Nephron (organoid): ENCODE measurements at regions not wholly inside any gene's neighbourhood (a gene's known extent, or its start where the extent isn't known, plus 50 kb on each side); places are given as distances from the start of the nearest gene placed in this dataset.
"Not testable (repeated sequence)": the region's sequence is repeated elsewhere in the genome, so short reads cannot be mapped to it uniquely, and the experiment has no call there.

Experiments
- H3K27ac Mint-ChIP-seq, 3 experiments: 2 replicates each; pipeline ENCODE4 v1.8.0; 2020; ENCODE audit warnings: mixed read lengths in 3 of 3, mild to moderate bottlenecking in 2 of 3, moderate library complexity in 1 of 3
- H3K27me3 Mint-ChIP-seq: 2 replicates; pipeline ENCODE4 v1.8.0; 2021; ENCODE audit warnings: low read depth, mild to moderate bottlenecking, moderate library complexity, mixed read lengths
- H3K36me3 Mint-ChIP-seq: 2 replicates; pipeline ENCODE4 v1.8.0; 2020; ENCODE audit warnings: low read depth, mixed read lengths
- H3K4me1 Mint-ChIP-seq: 2 replicates; pipeline ENCODE4 v1.8.0; 2020; ENCODE audit warnings: mixed read lengths
- H3K4me3 Mint-ChIP-seq, 3 experiments: 2 replicates each; pipeline ENCODE4 v1.8.0; 2020; ENCODE audit warnings: mild to moderate bottlenecking in 3 of 3, mixed read lengths in 3 of 3, moderate library complexity in 2 of 3
- H3K9me3 Mint-ChIP-seq: 2 replicates; pipeline ENCODE4 v1.8.0; 2020; ENCODE audit warnings: mixed read lengths
- CTCF ChIP-seq, 3 experiments: fragments of 200-600 bp; sonication (generic); IDR thresholded peaks; one replicate each; pipeline ENCODE4 v1.5.0; 2021; ENCODE audit warnings: antibody characterized with exemption in 3 of 3; ENCODE audit not compliant: unreplicated experiment in 3 of 3

- H3K27ac Mint-ChIP-seq: no peak overlapping the region
- H3K27me3 Mint-ChIP-seq: no peaks in the 10 kb centered on the region
- H3K36me3 Mint-ChIP-seq: no peaks in the 10 kb centered on the region
- no peaks in the 10 kb centered on the region for H3K4me1 Mint-ChIP-seq
- peaks cover 7% of the 10 kb centered on the region for H3K9me3 Mint-ChIP-seq
- TF ChIP-seq CTCF (IDR thresholded peaks at IDR 0.05; ENCODE audit: unreplicated experiment in 3 of 3): no peak
- no peak overlapping the region for H3K4me3 Mint-ChIP-seq
These were observed 154.8 kb upstream of the TTC14 start for GRCh38 chr3:180447136-180447535.

- not testable (repeated sequence) for H3K27me3 Mint-ChIP-seq, H3K4me3 Mint-ChIP-seq, H3K9me3 Mint-ChIP-seq, H3K36me3 Mint-ChIP-seq, H3K27ac Mint-ChIP-seq, H3K4me1 Mint-ChIP-seq
These were observed 153.6 kb upstream of the TTC14 start for GRCh38 chr3:180448407-180448806.

- no peak overlapping the region for H3K4me3 Mint-ChIP-seq
- no peaks in the 10 kb centered on the region for H3K9me3 Mint-ChIP-seq
- no peaks in the 10 kb centered on the region for H3K4me1 Mint-ChIP-seq
- H3K36me3 Mint-ChIP-seq: no peaks in the 10 kb centered on the region
- no peak overlapping the region for H3K27ac Mint-ChIP-seq
- no peaks in the 10 kb centered on the region for H3K27me3 Mint-ChIP-seq
- TF ChIP-seq CTCF (IDR thresholded peaks at IDR 0.05; ENCODE audit: unreplicated experiment in 3 of 3): no peak
These were observed 144.7 kb upstream of the TTC14 start for GRCh38 chr3:180457225-180457624.

- no peaks in the 10 kb centered on the region for H3K36me3 Mint-ChIP-seq
- no peak for TF ChIP-seq CTCF (IDR thresholded peaks at IDR 0.05; ENCODE audit: unreplicated experiment in 3 of 3)
- H3K27ac Mint-ChIP-seq: no peak overlapping the region
- H3K9me3 Mint-ChIP-seq: no peaks in the 10 kb centered on the region
- no peaks in the 10 kb centered on the region for H3K27me3 Mint-ChIP-seq
- no peaks in the 10 kb centered on the region for H3K4me1 Mint-ChIP-seq
- H3K4me3 Mint-ChIP-seq: no peak overlapping the region
These were observed 135.5 kb upstream of the TTC14 start for GRCh38 chr3:180466401-180467011.

- Mint-ChIP-seq H3K9me3 (no peaks in the 10 kb centered on the region), H3K4me3 (no peak overlapping the region), H3K27ac (no peak overlapping the region), H3K4me1 (no peaks in the 10 kb centered on the region), H3K36me3 (no peaks in the 10 kb centered on the region), H3K27me3 (no peaks in the 10 kb centered on the region)
- no peak for TF ChIP-seq CTCF (IDR thresholded peaks at IDR 0.05; ENCODE audit: unreplicated experiment in 3 of 3)
These were observed 134.8 kb upstream of the TTC14 start for GRCh38 chr3:180467177-180467576.

GRCh38 chr3:180469149-180469548, 132.8 kb upstream of the TTC14 start:
- no peak overlapping the region for H3K4me3 Mint-ChIP-seq
- H3K4me1 Mint-ChIP-seq: no peaks in the 10 kb centered on the region
- H3K36me3 Mint-ChIP-seq: no peaks in the 10 kb centered on the region
- H3K9me3 Mint-ChIP-seq: no peaks in the 10 kb centered on the region
- H3K27me3 Mint-ChIP-seq: no peaks in the 10 kb centered on the region
- no peak overlapping the region for H3K27ac Mint-ChIP-seq
- TF ChIP-seq CTCF (IDR thresholded peaks at IDR 0.05; ENCODE audit: unreplicated experiment in 3 of 3): no peak
